Vagina (tissue), 2 donors: ENCODE measurements at regions not wholly inside any gene's neighbourhood (a gene's known extent, or its start where the extent isn't known, plus 50 kb on each side); places are given as distances from the start of the nearest gene placed in this dataset.

ENCODE experiments used
- POLR2A ChIP-seq, 2 donors: fragments of 450-650 bp; IDR thresholded peaks; one replicate each; pipeline ENCODE4 v1.6.1; 2017; ENCODE audit warnings: antibody characterized with exemption in 2 of 2, mild to moderate bottlenecking in 2 of 2, moderate library complexity in 2 of 2
- TF ChIP-seq, protein P1 (sequence below), 3 experiments: fragments of 450-650 bp in 2 of 3; fragments of 200-600 bp in 1 of 3; sonication (generic) in 1 of 3; IDR thresholded peaks; one replicate each; pipeline ENCODE4 v1.5.1; 2017 to 2019; ENCODE audit warnings: antibody characterized with exemption in 3 of 3, mild to moderate bottlenecking in 2 of 3, moderate library complexity in 2 of 3

DNA sequence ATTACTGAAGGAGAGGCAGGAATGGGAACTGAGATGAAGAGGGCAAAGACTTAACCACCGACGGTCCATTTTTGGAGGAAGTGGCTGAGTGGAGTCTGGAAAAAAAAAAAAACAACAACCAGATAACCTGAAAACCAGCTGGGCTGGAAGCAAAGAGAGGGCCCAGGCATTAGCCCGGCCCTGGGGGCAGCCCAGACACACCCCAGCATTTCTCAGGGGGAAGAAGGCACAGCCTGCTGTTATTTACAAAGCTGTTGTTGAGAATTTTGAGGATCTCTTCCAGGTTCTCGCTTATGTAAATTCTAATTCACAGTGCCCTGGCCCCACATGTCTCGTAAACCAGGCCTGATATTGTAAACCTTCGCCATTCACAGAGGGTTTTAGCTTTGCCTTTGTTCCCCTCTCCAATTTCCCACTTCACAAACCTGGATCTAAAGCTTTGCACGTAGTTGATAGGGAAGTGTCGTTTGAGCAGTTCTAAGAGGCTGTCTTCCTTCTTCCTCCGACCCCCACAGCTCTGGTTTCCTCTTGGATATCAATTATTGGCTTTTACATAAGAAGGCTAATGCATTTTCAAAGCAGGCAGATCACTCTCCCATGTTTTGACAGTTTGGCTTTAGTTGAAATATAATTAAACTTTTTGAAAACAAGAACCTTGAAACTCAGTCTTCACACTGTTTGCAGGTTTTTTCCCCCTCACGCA, 161.8 kb upstream of the IRF2BP2 start:
- TF ChIP-seq, protein P1, sequence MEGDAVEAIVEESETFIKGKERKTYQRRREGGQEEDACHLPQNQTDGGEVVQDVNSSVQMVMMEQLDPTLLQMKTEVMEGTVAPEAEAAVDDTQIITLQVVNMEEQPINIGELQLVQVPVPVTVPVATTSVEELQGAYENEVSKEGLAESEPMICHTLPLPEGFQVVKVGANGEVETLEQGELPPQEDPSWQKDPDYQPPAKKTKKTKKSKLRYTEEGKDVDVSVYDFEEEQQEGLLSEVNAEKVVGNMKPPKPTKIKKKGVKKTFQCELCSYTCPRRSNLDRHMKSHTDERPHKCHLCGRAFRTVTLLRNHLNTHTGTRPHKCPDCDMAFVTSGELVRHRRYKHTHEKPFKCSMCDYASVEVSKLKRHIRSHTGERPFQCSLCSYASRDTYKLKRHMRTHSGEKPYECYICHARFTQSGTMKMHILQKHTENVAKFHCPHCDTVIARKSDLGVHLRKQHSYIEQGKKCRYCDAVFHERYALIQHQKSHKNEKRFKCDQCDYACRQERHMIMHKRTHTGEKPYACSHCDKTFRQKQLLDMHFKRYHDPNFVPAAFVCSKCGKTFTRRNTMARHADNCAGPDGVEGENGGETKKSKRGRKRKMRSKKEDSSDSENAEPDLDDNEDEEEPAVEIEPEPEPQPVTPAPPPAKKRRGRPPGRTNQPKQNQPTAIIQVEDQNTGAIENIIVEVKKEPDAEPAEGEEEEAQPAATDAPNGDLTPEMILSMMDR (IDR thresholded peaks at IDR 0.05) = no peak
- no peak for TF ChIP-seq POLR2A (IDR thresholded peaks at IDR 0.05)
